MM.1S (cell line): ENCODE measurements at regions not wholly inside any gene's neighbourhood (a gene's known extent, or its start where the extent isn't known, plus 50 kb on each side); places are given as distances from the start of the nearest gene placed in this dataset.

Source experiments
- DNase-seq: peaks from one replicate; pipeline ENCODE4 v3.0.0-alpha.2; 2015
- H2AFZ ChIP-seq: fragments of 300-600 bp; sonication (generic); 2 replicates; pipeline ENCODE4 v1.6.0; 2016; ENCODE audit warnings: antibody characterized with exemption, low read length
- H3F3A ChIP-seq: fragments of 300-600 bp; sonication (generic); 2 replicates; pipeline ENCODE4 v1.6.1; 2016; ENCODE audit warnings: mild to moderate bottlenecking, antibody characterized with exemption, low read length, moderate library complexity, mixed read lengths; ENCODE audit not compliant: insufficient read depth
- H3K27ac ChIP-seq: fragments of 300-600 bp; sonication (generic); 2 replicates; pipeline ENCODE4 v1.5.1; 2016; ENCODE audit warnings: mild to moderate bottlenecking, low read length
- H3K27me3 ChIP-seq: fragments of 300-600 bp; sonication (generic); replicated peaks from 2 replicates; pipeline ENCODE4 v1.6.0; 2016; ENCODE audit warnings: low read length; ENCODE audit not compliant: insufficient read depth
- H3K36me3 ChIP-seq: fragments of 300-600 bp; sonication (generic); replicated peaks from 2 replicates; pipeline ENCODE4 v1.6.1; 2016; ENCODE audit warnings: mild to moderate bottlenecking, low read length, mixed read lengths; ENCODE audit not compliant: insufficient read depth
- H3K4me1 ChIP-seq: fragments of 300-600 bp; sonication (generic); 2 replicates; pipeline ENCODE4 v1.6.1; 2016; ENCODE audit warnings: low read length, mixed read lengths
- H3K4me2 ChIP-seq: fragments of 300-600 bp; sonication (generic); 2 replicates; pipeline ENCODE4 v1.6.0; 2016; ENCODE audit warnings: low read depth, low read length
- H3K4me3 ChIP-seq: fragments of 300-600 bp; sonication (generic); 2 replicates; pipeline ENCODE4 v1.5.1; 2016; ENCODE audit warnings: low read length, mixed read lengths
- H3K79me2 ChIP-seq: fragments of 300-600 bp; sonication (generic); 2 replicates; pipeline ENCODE4 v1.6.1; 2016; ENCODE audit warnings: mixed run types, low read length, mixed read lengths
- H3K9ac ChIP-seq: fragments of 300-600 bp; sonication (generic); 2 replicates; pipeline ENCODE4 v1.6.1; 2016; ENCODE audit warnings: low read length, mixed read lengths
- H3K9me2 ChIP-seq: fragments of 300-600 bp; sonication (generic); replicated peaks from 2 replicates; pipeline ENCODE4 v1.6.1; 2016; ENCODE audit warnings: mild to moderate bottlenecking, low read length, mixed read lengths; ENCODE audit not compliant: insufficient read depth
- H3K9me3 ChIP-seq: fragments of 300-600 bp; sonication (generic); replicated peaks from 2 replicates; pipeline ENCODE4 v1.6.1; 2016; ENCODE audit warnings: mild to moderate bottlenecking, low read length, mixed read lengths; ENCODE audit not compliant: insufficient read depth
- H4K20me1 ChIP-seq: fragments of 300-600 bp; sonication (generic); 2 replicates; pipeline ENCODE4 v1.6.1; 2016; ENCODE audit warnings: mild to moderate bottlenecking, low read length, moderate library complexity, mixed read lengths; ENCODE audit not compliant: insufficient read depth
- EZH2 ChIP-seq: fragments of 300-600 bp; sonication (generic); optimal IDR thresholded peaks from 2 replicates; pipeline ENCODE3; 2017; ENCODE audit warnings: low read depth, mild to moderate bottlenecking, antibody characterized with exemption, low read length, mixed read lengths
- EZH2phosphoT487 ChIP-seq: fragments of 300-600 bp; sonication (generic); IDR thresholded peaks from 2 replicates; pipeline ENCODE4 v1.6.1; 2018; ENCODE audit warnings: antibody characterized with exemption, low read length
- TF ChIP-seq, protein P1 (sequence below): fragments of 300-600 bp; sonication (generic); IDR thresholded peaks from 2 replicates; pipeline ENCODE4 v1.5.1; 2016; ENCODE audit warnings: antibody characterized with exemption, low read length, mixed read lengths

DNA sequence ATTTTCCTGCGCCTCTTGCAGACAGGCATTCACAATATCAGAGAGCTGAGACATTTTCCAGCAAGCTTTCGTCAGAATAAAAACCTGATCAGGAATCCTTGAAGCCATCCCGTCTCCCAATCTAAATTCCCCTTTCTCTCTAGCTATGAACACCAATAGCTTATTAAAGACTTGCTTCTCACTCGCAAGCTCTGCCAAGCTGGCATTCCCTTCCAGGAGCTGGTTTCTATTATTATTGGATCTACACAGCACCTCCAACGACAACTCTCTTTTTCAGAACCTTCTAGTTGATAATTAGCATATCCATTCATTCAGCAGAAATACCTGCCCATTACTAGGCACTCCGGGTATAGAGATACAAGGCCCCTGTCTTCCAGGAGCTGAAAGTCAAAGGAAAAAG, 350.3 kb downstream of the MTX2 start:
- no peaks in the 10 kb centered on the region for H3K36me3 ChIP-seq
- no peaks in the 10 kb centered on the region for H4K20me1 ChIP-seq
- H3K27ac ChIP-seq, result no peak overlapping the region
- no peak overlapping the region for H3K4me3 ChIP-seq
- H3K9me2 ChIP-seq, result no peaks in the 10 kb centered on the region
- TF ChIP-seq, protein P1, sequence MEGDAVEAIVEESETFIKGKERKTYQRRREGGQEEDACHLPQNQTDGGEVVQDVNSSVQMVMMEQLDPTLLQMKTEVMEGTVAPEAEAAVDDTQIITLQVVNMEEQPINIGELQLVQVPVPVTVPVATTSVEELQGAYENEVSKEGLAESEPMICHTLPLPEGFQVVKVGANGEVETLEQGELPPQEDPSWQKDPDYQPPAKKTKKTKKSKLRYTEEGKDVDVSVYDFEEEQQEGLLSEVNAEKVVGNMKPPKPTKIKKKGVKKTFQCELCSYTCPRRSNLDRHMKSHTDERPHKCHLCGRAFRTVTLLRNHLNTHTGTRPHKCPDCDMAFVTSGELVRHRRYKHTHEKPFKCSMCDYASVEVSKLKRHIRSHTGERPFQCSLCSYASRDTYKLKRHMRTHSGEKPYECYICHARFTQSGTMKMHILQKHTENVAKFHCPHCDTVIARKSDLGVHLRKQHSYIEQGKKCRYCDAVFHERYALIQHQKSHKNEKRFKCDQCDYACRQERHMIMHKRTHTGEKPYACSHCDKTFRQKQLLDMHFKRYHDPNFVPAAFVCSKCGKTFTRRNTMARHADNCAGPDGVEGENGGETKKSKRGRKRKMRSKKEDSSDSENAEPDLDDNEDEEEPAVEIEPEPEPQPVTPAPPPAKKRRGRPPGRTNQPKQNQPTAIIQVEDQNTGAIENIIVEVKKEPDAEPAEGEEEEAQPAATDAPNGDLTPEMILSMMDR, result no peak
- no peak for TF ChIP-seq EZH2
- TF ChIP-seq EZH2phosphoT487, result no peak
- no peak overlapping the region for H3K9ac ChIP-seq
- no peaks in the 10 kb centered on the region for H3K4me1 ChIP-seq
- H3K27me3 ChIP-seq, result no peaks in the 10 kb centered on the region
- no peak overlapping the region for H3K4me2 ChIP-seq
- no peak overlapping the region for H2AFZ ChIP-seq
- H3F3A ChIP-seq, result no peaks in the 10 kb centered on the region
- no peak for DNase-seq
- no peaks in the 10 kb centered on the region for H3K79me2 ChIP-seq
- no peaks in the 10 kb centered on the region for H3K9me3 ChIP-seq

DNA sequence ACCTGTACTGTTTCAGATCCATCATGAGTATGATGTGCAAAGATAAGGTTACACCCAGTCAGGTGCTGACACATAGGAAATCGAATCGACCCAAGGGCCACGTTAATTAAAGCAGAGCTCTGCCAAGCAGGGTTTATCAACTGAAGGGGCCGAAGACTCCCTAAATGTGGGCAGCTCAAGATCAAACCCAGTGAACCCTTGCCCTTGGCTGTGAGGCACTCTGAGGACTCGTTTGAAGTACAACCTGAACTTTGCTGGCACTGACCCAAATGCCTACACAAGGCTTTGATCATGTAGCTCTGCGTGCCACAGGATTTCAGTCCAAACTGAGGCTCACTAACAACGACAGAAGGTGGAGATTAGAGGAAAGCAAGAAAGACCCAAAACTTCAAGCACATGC, 352.1 kb downstream of the MTX2 start:
- Histone ChIP-seq H3K9me2 (no peaks in the 10 kb centered on the region), H2AFZ (no peak overlapping the region), H4K20me1 (no peaks in the 10 kb centered on the region), H3K36me3 (no peaks in the 10 kb centered on the region), H3K9me3 (no peaks in the 10 kb centered on the region), H3K4me2 (no peak overlapping the region), H3K4me1 (no peaks in the 10 kb centered on the region), H3K79me2 (no peaks in the 10 kb centered on the region), H3F3A (no peaks in the 10 kb centered on the region), H3K27me3 (no peaks in the 10 kb centered on the region), H3K27ac (no peak overlapping the region), H3K4me3 (no peak overlapping the region), H3K9ac (no peak overlapping the region)
- TF ChIP-seq, protein P1, result no peak
- TF ChIP-seq EZH2 (no peak), EZH2phosphoT487 (no peak)
- DNase-seq, result no peak

DNA sequence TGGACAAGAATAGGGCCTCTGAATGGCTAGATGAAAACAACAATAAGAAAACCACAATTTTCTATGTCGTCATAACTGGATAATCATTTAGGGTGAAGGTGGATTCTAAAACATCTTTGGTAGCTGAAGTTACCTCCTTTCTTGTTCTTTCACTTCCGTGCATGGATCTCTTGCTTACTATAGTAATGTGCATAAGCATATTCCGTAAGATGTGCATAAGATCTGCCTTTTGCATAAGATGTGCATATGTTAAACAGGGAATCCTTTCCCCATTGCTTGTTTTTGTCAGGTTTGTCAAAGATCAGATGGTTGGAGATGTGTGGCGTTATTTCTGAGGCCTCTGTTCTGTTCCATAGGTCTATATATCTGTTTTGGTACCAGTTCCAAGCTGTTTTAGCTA, 353.6 kb downstream of the MTX2 start:
- no peak overlapping the region for H3K4me2 ChIP-seq
- TF ChIP-seq, protein P1, result no peak
- TF ChIP-seq EZH2 (no peak), EZH2phosphoT487 (no peak)
- H3K4me3 ChIP-seq, result no peak overlapping the region
- H3K27me3 ChIP-seq, result no peaks in the 10 kb centered on the region
- no peak for DNase-seq
- H3K4me1 ChIP-seq, result no peaks in the 10 kb centered on the region
- no peaks in the 10 kb centered on the region for H4K20me1 ChIP-seq
- no peaks in the 10 kb centered on the region for H3K9me2 ChIP-seq
- no peak overlapping the region for H3K27ac ChIP-seq
- H3F3A ChIP-seq, result no peaks in the 10 kb centered on the region
- no peaks in the 10 kb centered on the region for H3K79me2 ChIP-seq
- no peak overlapping the region for H3K9ac ChIP-seq
- no peak overlapping the region for H2AFZ ChIP-seq
- H3K36me3 ChIP-seq, result no peaks in the 10 kb centered on the region
- H3K9me3 ChIP-seq, result no peaks in the 10 kb centered on the region

DNA sequence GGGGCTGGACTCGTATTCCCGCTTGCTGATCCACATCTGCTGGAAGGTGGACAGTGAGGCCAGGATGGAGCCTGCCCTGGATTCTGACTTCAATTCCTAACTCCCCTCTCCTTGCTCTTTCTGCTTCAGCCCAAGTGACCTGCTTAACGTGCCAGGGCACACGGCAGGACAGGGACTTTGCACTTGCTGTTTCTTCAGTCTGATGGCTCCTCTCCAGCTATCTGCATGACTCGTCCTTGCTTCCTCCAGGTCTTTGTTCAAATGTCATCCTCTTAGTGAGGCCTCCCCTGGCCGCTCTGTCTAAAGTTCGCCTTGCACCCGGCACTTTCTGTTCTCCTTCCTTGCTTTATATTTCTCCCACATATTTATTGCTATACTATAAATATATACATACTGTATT, 357.6 kb downstream of the MTX2 start:
- Histone ChIP-seq H4K20me1 (no peaks in the 10 kb centered on the region), H3K27ac (no peak overlapping the region), H3F3A (no peaks in the 10 kb centered on the region), H2AFZ (no peak overlapping the region), H3K4me2 (no peak overlapping the region), H3K4me1 (no peaks in the 10 kb centered on the region), H3K9me3 (no peaks in the 10 kb centered on the region), H3K9me2 (no peaks in the 10 kb centered on the region), H3K79me2 (no peaks in the 10 kb centered on the region), H3K27me3 (no peaks in the 10 kb centered on the region), H3K4me3 (no peak overlapping the region), H3K36me3 (no peaks in the 10 kb centered on the region), H3K9ac (no peak overlapping the region)
- DNase-seq, result no peak
- TF ChIP-seq, protein P1, result no peak
- TF ChIP-seq EZH2 (no peak), EZH2phosphoT487 (no peak)
